Memory B cell (primary cell): ENCODE measurements at regions not wholly inside any gene's neighbourhood (a gene's known extent, or its start where the extent isn't known, plus 50 kb on each side); places are given as distances from the start of the nearest gene placed in this dataset.

Experiments used
- ATAC-seq: fragments of 150-1000 bp; cut with Tn5 transposase; 2 replicates; pipeline ENCODE4 v1.10.0; 2021; ENCODE audit warnings: low read depth, mild to moderate bottlenecking, moderate library complexity
- DNase-seq, 2 donors: peaks; one replicate each; pipeline ENCODE4 v3.0.0; 2022; ENCODE audit warnings: low spot score in 2 of 2
- H3K27ac Mint-ChIP-seq: one replicate; pipeline ENCODE4 v1.8.0; 2022; ENCODE audit warnings: mild to moderate bottlenecking, moderate library complexity, mixed read lengths
- H3K27me3 Mint-ChIP-seq: one replicate; pipeline ENCODE4 v1.8.0; 2022; ENCODE audit warnings: mixed read lengths
- H3K36me3 Mint-ChIP-seq: one replicate; pipeline ENCODE4 v1.8.0; 2022; ENCODE audit warnings: mild to moderate bottlenecking, mixed read lengths
- H3K4me1 Mint-ChIP-seq: one replicate; pipeline ENCODE4 v1.8.0; 2022; ENCODE audit warnings: mixed read lengths
- H3K4me3 Mint-ChIP-seq: one replicate; pipeline ENCODE4 v1.8.0; 2022; ENCODE audit warnings: mild to moderate bottlenecking, moderate library complexity, mixed read lengths
- H3K9me3 Mint-ChIP-seq: one replicate; pipeline ENCODE4 v1.8.0; 2022; ENCODE audit warnings: mixed read lengths

- peaks cover 14% of the 10 kb centered on the region for H3K27me3 Mint-ChIP-seq
- DNase-seq (no peak), ATAC-seq (no peak)
- H3K9me3 Mint-ChIP-seq: peaks cover 5% of the 10 kb centered on the region
- H3K27ac Mint-ChIP-seq: no peak overlapping the region
- H3K4me3 Mint-ChIP-seq: no peak overlapping the region
- no peaks in the 10 kb centered on the region for H3K4me1 Mint-ChIP-seq
- H3K36me3 Mint-ChIP-seq: no peaks in the 10 kb centered on the region
Observed at GRCh38 chr18:45402485-45403056, 212.7 kb upstream of the SLC14A2 start.

- no peak overlapping the region for H3K4me3 Mint-ChIP-seq
- H3K4me1 Mint-ChIP-seq: no peaks in the 10 kb centered on the region
- H3K27me3 Mint-ChIP-seq: peaks cover 15% of the 10 kb centered on the region
- peaks cover 5% of the 10 kb centered on the region for H3K9me3 Mint-ChIP-seq
- no peak overlapping the region for H3K27ac Mint-ChIP-seq
- H3K36me3 Mint-ChIP-seq: no peaks in the 10 kb centered on the region
- DNase-seq (no peak), ATAC-seq (no peak)
Observed at GRCh38 chr18:45403341-45404049, 211.8 kb upstream of the SLC14A2 start.

- no peak overlapping the region for H3K4me3 Mint-ChIP-seq
- no peaks in the 10 kb centered on the region for H3K36me3 Mint-ChIP-seq
- H3K27me3 Mint-ChIP-seq: peaks cover 10% of the 10 kb centered on the region
- DNase-seq (no peak), ATAC-seq (no peak)
- no peaks in the 10 kb centered on the region for H3K4me1 Mint-ChIP-seq
- H3K9me3 Mint-ChIP-seq: peaks cover 5% of the 10 kb centered on the region
- H3K27ac Mint-ChIP-seq: no peak overlapping the region
Observed at GRCh38 chr18:45408218-45408617, 207.1 kb upstream of the SLC14A2 start.

- Mint-ChIP-seq H3K4me1 (no peaks in the 10 kb centered on the region), H3K27me3 (peaks cover 8% of the 10 kb centered on the region), H3K36me3 (no peaks in the 10 kb centered on the region), H3K9me3 (peaks cover 5% of the 10 kb centered on the region), H3K4me3 (no peak overlapping the region), H3K27ac (no peak overlapping the region)
- ATAC-seq: no peak
- DNase-seq: no peak
Observed at GRCh38 chr18:45409971-45410370, 205.3 kb upstream of the SLC14A2 start.

GRCh38 chr18:45412577-45412976 lies 202.7 kb upstream of the SLC14A2 start:
- Mint-ChIP-seq H3K4me3 (no peak overlapping the region), H3K27me3 (peaks cover 7% of the 10 kb centered on the region), H3K36me3 (no peaks in the 10 kb centered on the region), H3K9me3 (no peaks in the 10 kb centered on the region), H3K27ac (no peak overlapping the region), H3K4me1 (no peaks in the 10 kb centered on the region)
- ATAC-seq: no peak
- DNase-seq: no peak

GRCh38 chr18:45413180-45413836 lies 202.0 kb upstream of the SLC14A2 start:
- no peaks in the 10 kb centered on the region for H3K4me1 Mint-ChIP-seq
- ATAC-seq: no peak
- DNase-seq: no peak
- H3K27me3 Mint-ChIP-seq: peaks cover 5% of the 10 kb centered on the region
- H3K4me3 Mint-ChIP-seq: no peak overlapping the region
- no peaks in the 10 kb centered on the region for H3K9me3 Mint-ChIP-seq
- no peaks in the 10 kb centered on the region for H3K36me3 Mint-ChIP-seq
- no peak overlapping the region for H3K27ac Mint-ChIP-seq

- Mint-ChIP-seq H3K4me1 (no peaks in the 10 kb centered on the region), H3K4me3 (no peak overlapping the region), H3K27me3 (peaks cover 5% of the 10 kb centered on the region)
Observed at GRCh38 chr18:45415614-45416013, 199.7 kb upstream of the SLC14A2 start.

GRCh38 chr18:45416168-45416567 lies 199.1 kb upstream of the SLC14A2 start:
- no peak for DNase-seq

More at GRCh38 chr18:45415614-45416013, 199.7 kb upstream of the SLC14A2 start:
- Mint-ChIP-seq H3K27ac (no peak overlapping the region), H3K9me3 (no peaks in the 10 kb centered on the region), H3K36me3 (no peaks in the 10 kb centered on the region)
- no peak for ATAC-seq
- DNase-seq: no peak

GRCh38 chr18:45417392-45417791 lies 197.9 kb upstream of the SLC14A2 start:
- Mint-ChIP-seq H3K27me3 (peaks cover 5% of the 10 kb centered on the region), H3K36me3 (no peaks in the 10 kb centered on the region), H3K4me1 (no peaks in the 10 kb centered on the region), H3K9me3 (no peaks in the 10 kb centered on the region), H3K27ac (no peak overlapping the region), H3K4me3 (no peak overlapping the region)
- DNase-seq (no peak), ATAC-seq (no peak)

More at GRCh38 chr18:45416168-45416567, 199.1 kb upstream of the SLC14A2 start:
- Mint-ChIP-seq H3K4me1 (no peaks in the 10 kb centered on the region), H3K36me3 (no peaks in the 10 kb centered on the region), H3K27ac (no peak overlapping the region), H3K27me3 (peaks cover 5% of the 10 kb centered on the region), H3K9me3 (no peaks in the 10 kb centered on the region), H3K4me3 (no peak overlapping the region)
- no peak for ATAC-seq

- Mint-ChIP-seq H3K36me3 (no peaks in the 10 kb centered on the region), H3K9me3 (no peaks in the 10 kb centered on the region), H3K4me3 (no peak overlapping the region), H3K27ac (no peak overlapping the region), H3K4me1 (no peaks in the 10 kb centered on the region), H3K27me3 (peaks cover 6% of the 10 kb centered on the region)
- ATAC-seq (no peak), DNase-seq (no peak)
Observed at GRCh38 chr18:45423659-45424058, 191.6 kb upstream of the SLC14A2 start.

GRCh38 chr18:45430041-45430440 lies 185.2 kb upstream of the SLC14A2 start:
- Mint-ChIP-seq H3K27me3 (peaks cover 9% of the 10 kb centered on the region), H3K4me1 (peaks cover 3% of the 10 kb centered on the region), H3K27ac (no peak overlapping the region), H3K4me3 (no peak overlapping the region), H3K36me3 (no peaks in the 10 kb centered on the region), H3K9me3 (no peaks in the 10 kb centered on the region)
- ATAC-seq (no peak), DNase-seq (no peak)

- Mint-ChIP-seq H3K4me1 (peaks cover 3% of the 10 kb centered on the region), H3K36me3 (no peaks in the 10 kb centered on the region), H3K27ac (no peak overlapping the region), H3K4me3 (no peak overlapping the region), H3K9me3 (no peaks in the 10 kb centered on the region), H3K27me3 (peaks cover 7% of the 10 kb centered on the region)
- ATAC-seq: no peak
- no peak for DNase-seq
Observed at GRCh38 chr18:45435810-45436209, 179.5 kb upstream of the SLC14A2 start.

GRCh38 chr18:45437366-45437765 lies 177.9 kb upstream of the SLC14A2 start:
- Mint-ChIP-seq H3K36me3 (no peaks in the 10 kb centered on the region), H3K4me3 (no peak overlapping the region), H3K4me1 (peaks cover 3% of the 10 kb centered on the region), H3K27me3 (peaks cover 9% of the 10 kb centered on the region), H3K9me3 (no peaks in the 10 kb centered on the region), H3K27ac (no peak overlapping the region)
- ATAC-seq: no peak
- no peak for DNase-seq

GRCh38 chr18:45439851-45440645 lies 175.2 kb upstream of the SLC14A2 start:
- no peak overlapping the region for H3K27ac Mint-ChIP-seq
- DNase-seq (no peak), ATAC-seq (no peak)
- H3K27me3 Mint-ChIP-seq: peaks cover 11% of the 10 kb centered on the region
- no peaks in the 10 kb centered on the region for H3K36me3 Mint-ChIP-seq
- no peaks in the 10 kb centered on the region for H3K9me3 Mint-ChIP-seq
- H3K4me1 Mint-ChIP-seq: no peaks in the 10 kb centered on the region
- H3K4me3 Mint-ChIP-seq: no peak overlapping the region
